PC-3 (cell line): ENCODE measurements at regions not wholly inside any gene's neighbourhood (a gene's known extent, or its start where the extent isn't known, plus 50 kb on each side); places are given as distances from the start of the nearest gene placed in this dataset.

ENCODE experiments used
- EZH2 ChIP-seq: fragments of 300-600 bp; sonication (generic); IDR thresholded peaks from one replicate; pipeline ENCODE4 v1.6.1; 2017; ENCODE audit warnings: antibody characterized with exemption, mild to moderate bottlenecking, low read length; ENCODE audit not compliant: unreplicated experiment
- EZH2phosphoT487 ChIP-seq: fragments of 300-600 bp; sonication (generic); IDR thresholded peaks from 2 replicates; pipeline ENCODE4 v1.6.1; 2018; ENCODE audit warnings: mild to moderate bottlenecking, antibody characterized with exemption, low read length, borderline replicate concordance
- TF ChIP-seq, protein P1 (sequence below): fragments of 300-600 bp; sonication (generic); conservative IDR thresholded peaks from 2 replicates; pipeline ENCODE4 v1.5.1; 2017; ENCODE audit warnings: antibody characterized with exemption, low read depth, mild to moderate bottlenecking, low read length

DNA sequence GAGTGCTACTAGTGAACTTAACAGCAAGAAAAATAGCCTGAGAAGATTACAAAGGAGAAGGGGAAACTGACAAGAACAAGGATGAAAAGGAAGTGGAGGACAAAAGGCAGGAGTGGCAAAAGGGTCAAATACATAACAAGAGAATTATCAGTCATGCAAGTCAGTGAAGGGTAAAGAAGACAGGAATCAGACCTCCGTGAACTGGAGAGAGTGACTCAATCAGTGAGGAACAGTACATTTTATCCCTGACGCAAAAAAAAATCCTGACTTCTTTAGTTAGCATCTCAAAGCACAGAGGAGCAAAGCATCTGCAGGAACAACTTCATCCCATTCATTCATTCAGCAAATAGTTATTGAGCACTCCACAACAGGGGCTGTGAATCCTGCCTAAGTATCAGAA is 97.8 kb downstream of the SST start:
- TF ChIP-seq, protein P1, sequence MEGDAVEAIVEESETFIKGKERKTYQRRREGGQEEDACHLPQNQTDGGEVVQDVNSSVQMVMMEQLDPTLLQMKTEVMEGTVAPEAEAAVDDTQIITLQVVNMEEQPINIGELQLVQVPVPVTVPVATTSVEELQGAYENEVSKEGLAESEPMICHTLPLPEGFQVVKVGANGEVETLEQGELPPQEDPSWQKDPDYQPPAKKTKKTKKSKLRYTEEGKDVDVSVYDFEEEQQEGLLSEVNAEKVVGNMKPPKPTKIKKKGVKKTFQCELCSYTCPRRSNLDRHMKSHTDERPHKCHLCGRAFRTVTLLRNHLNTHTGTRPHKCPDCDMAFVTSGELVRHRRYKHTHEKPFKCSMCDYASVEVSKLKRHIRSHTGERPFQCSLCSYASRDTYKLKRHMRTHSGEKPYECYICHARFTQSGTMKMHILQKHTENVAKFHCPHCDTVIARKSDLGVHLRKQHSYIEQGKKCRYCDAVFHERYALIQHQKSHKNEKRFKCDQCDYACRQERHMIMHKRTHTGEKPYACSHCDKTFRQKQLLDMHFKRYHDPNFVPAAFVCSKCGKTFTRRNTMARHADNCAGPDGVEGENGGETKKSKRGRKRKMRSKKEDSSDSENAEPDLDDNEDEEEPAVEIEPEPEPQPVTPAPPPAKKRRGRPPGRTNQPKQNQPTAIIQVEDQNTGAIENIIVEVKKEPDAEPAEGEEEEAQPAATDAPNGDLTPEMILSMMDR = no peak
- TF ChIP-seq EZH2 (no peak), EZH2phosphoT487 (no peak)
